ENCODE measurements at regions not wholly inside any gene's neighbourhood (a gene's known extent, or its start where the extent isn't known, plus 50 kb on each side); places are given as distances from the start of the nearest gene placed in this dataset.
A peak's percentile ranks its signal among the peaks of the same experiment; 100 is the strongest.

- TF ChIP-seq CTCF (conservative IDR thresholded peaks at IDR 0.05; ENCODE audit: low read depth, low read length) (peak; percentile 29; the same call in 1 of the 2 replicates), EZH2 (IDR thresholded peaks at IDR 0.05; ENCODE audit: borderline replicate concordance, low read depth, low read length, poor library complexity, severe bottlenecking) (no peak)
Observed at GRCh38 chr15:47500842-47501241, 216.5 kb upstream of the SEMA6D start.
